Calu3 (cell line): ENCODE measurements at regions not wholly inside any gene's neighbourhood (a gene's known extent, or its start where the extent isn't known, plus 50 kb on each side); places are given as distances from the start of the nearest gene placed in this dataset.

Source experiments
- BruUV-seq: library from RNA; stranded (reverse); fragments of 400-500 nt; replicated peaks from 2 replicates; lab custom pipeline; 2021; lab: Mats Ljungman, UMichigan
- CTCF ChIA-PET: fragments of 300-600 bp; sonication (Branson Sonifier 250); formaldehyde crosslinking; loops from one replicate; lab custom pipeline; 2022; ENCODE audit warnings: antibody characterized with exemption; lab: Charles Lee
- DNase-seq: peaks from one replicate; pipeline ENCODE4 v3.0.0; 2022
- H3K27ac Mint-ChIP-seq: one replicate; pipeline ENCODE4 v1.8.0; 2022; ENCODE audit warnings: mixed read lengths; ENCODE audit not compliant: unreplicated experiment
- H3K27me3 Mint-ChIP-seq: one replicate; pipeline ENCODE4 v1.8.0; 2022; ENCODE audit warnings: mixed read lengths; ENCODE audit not compliant: unreplicated experiment
- H3K36me3 Mint-ChIP-seq: one replicate; pipeline ENCODE4 v1.8.0; 2022; ENCODE audit warnings: mild to moderate bottlenecking, moderate library complexity, mixed read lengths; ENCODE audit not compliant: insufficient read depth, unreplicated experiment
- H3K4me1 Mint-ChIP-seq: one replicate; pipeline ENCODE4 v1.8.0; 2022; ENCODE audit warnings: mild to moderate bottlenecking, low read depth, mixed read lengths; ENCODE audit not compliant: unreplicated experiment
- H3K4me3 Mint-ChIP-seq: one replicate; pipeline ENCODE4 v1.8.0; 2022; ENCODE audit warnings: mild to moderate bottlenecking, low read depth, moderate library complexity, mixed read lengths; ENCODE audit not compliant: unreplicated experiment
- H3K9me3 Mint-ChIP-seq: one replicate; pipeline ENCODE4 v1.8.0; 2022; ENCODE audit warnings: low read depth, mixed read lengths; ENCODE audit not compliant: unreplicated experiment
- intact Hi-C: fragments of 100-400 bp; cut with micrococcal nuclease; formaldehyde crosslinking; loops from one replicate; pipeline ENCODE4 v1.10.0; 2022; ENCODE audit not compliant: unreplicated experiment
- TF ChIP-seq, protein P1 (sequence below): fragments of 200-600 bp; IDR thresholded peaks from one replicate; pipeline ENCODE4 v1.8.0; 2022; ENCODE audit warnings: antibody characterized with exemption; ENCODE audit not compliant: unreplicated experiment

DNA sequence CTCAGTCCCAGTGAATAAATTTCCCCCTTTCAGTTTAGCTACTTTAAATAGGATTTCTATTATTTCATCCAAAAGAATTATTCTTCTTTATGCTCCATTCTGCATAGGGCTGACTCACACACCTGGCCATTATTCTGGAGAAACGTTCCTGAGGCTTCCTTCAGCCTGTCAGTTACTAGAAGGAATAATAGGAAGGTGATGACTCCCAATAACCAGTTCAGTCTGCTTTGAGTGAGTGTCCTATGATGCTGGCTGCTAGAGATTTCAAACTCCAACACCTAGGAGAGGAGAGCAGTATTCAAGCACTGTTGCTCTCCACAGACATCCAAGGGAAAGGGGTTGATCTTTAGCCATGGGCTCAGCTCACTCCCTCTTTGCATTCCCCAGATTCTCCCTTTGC is 117.8 kb downstream of the KCTD12 start:
- H3K4me1 Mint-ChIP-seq: no peaks in the 10 kb centered on the region
- no peaks in the 10 kb centered on the region for H3K27me3 Mint-ChIP-seq
- BruUV-seq: no TSS peak
- CTCF ChIA-PET: no interaction called here
- no peaks in the 10 kb centered on the region for H3K9me3 Mint-ChIP-seq
- DNase-seq: no peak
- intact Hi-C loops: no loop called here
- no peaks in the 10 kb centered on the region for H3K36me3 Mint-ChIP-seq
- H3K27ac Mint-ChIP-seq: no peak overlapping the region
- TF ChIP-seq, protein P1, sequence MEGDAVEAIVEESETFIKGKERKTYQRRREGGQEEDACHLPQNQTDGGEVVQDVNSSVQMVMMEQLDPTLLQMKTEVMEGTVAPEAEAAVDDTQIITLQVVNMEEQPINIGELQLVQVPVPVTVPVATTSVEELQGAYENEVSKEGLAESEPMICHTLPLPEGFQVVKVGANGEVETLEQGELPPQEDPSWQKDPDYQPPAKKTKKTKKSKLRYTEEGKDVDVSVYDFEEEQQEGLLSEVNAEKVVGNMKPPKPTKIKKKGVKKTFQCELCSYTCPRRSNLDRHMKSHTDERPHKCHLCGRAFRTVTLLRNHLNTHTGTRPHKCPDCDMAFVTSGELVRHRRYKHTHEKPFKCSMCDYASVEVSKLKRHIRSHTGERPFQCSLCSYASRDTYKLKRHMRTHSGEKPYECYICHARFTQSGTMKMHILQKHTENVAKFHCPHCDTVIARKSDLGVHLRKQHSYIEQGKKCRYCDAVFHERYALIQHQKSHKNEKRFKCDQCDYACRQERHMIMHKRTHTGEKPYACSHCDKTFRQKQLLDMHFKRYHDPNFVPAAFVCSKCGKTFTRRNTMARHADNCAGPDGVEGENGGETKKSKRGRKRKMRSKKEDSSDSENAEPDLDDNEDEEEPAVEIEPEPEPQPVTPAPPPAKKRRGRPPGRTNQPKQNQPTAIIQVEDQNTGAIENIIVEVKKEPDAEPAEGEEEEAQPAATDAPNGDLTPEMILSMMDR: no peak
- no peak overlapping the region for H3K4me3 Mint-ChIP-seq

DNA sequence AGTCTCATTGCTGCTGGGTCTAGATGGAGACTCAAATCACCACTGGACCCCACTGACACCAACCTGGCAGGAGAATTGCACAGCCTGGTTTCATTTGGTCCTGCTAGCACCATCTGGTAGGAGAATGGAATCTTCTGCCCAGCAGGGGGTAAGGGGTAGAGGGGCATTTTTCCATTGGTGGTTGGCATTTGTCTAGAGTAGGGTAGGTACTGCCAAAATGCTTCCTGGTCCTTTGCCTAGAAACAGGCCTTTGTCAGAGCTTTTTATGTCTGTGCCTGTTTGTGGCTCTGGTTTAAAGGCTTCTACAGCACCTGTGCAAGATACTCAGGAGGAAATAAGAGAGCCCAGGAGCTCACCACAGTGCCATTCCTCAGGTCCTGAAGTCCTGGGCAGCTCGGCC is 121.3 kb downstream of the KCTD12 start:
- no peak overlapping the region for H3K27ac Mint-ChIP-seq
- no peaks in the 10 kb centered on the region for H3K9me3 Mint-ChIP-seq
- CTCF ChIA-PET: no interaction called here
- no peak for DNase-seq
- no peaks in the 10 kb centered on the region for H3K4me1 Mint-ChIP-seq
- intact Hi-C loops: no loop called here
- H3K36me3 Mint-ChIP-seq: no peaks in the 10 kb centered on the region
- TF ChIP-seq, protein P1: no peak
- no peak overlapping the region for H3K4me3 Mint-ChIP-seq
- H3K27me3 Mint-ChIP-seq: no peaks in the 10 kb centered on the region
- no TSS peak for BruUV-seq

DNA sequence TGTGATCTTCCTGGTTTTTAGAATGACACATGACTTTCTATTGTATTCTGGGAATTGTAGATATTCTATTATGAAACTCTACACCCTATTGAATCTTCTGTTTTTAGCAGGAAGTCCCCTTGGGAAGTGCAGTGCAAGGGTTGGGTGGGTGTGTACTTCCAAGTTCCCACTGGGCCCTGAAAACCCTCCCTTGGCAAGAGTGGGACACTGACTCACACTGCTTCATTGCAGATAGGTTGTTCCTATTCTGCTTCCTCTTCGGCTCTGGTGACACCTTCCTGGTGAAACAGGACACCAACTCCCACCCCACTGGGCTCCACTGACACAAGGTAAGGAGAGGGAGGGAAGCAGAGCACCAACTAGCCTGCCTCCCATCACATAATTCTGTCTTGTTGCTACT is 121.8 kb downstream of the KCTD12 start:
- H3K36me3 Mint-ChIP-seq: no peaks in the 10 kb centered on the region
- peak; percentile 1 for DNase-seq
- H3K4me1 Mint-ChIP-seq: no peaks in the 10 kb centered on the region
- intact Hi-C loops: no loop called here
- no peak overlapping the region for H3K27ac Mint-ChIP-seq
- no peaks in the 10 kb centered on the region for H3K9me3 Mint-ChIP-seq
- CTCF ChIA-PET: no interaction called here
- TF ChIP-seq, protein P1: no peak
- no peaks in the 10 kb centered on the region for H3K27me3 Mint-ChIP-seq
- no peak overlapping the region for H3K4me3 Mint-ChIP-seq
- BruUV-seq: no TSS peak

DNA sequence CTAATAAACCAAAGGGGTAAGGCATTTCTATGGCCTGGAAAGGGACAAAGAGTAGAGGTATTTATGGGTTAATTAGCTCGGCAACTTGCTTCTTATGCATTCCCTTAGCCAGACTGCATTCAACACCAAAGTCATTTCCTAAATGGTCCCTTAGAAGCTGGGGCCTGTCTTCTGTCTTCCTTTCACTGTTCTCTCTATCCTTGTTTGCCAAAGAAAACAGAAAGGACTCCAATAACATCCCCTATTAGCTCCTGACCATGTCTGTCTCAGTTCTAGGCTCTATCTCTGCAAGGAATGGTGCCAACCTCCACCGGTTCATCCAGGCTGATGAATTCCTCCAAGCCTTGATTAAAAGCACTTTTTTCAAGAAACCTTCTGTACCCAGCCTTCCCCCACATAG is 123.5 kb downstream of the KCTD12 start:
- intact Hi-C loops: no loop called here
- no TSS peak for BruUV-seq
- Mint-ChIP-seq H3K9me3 (no peaks in the 10 kb centered on the region), H3K27me3 (no peaks in the 10 kb centered on the region), H3K4me3 (no peak overlapping the region), H3K27ac (no peak overlapping the region), H3K4me1 (no peaks in the 10 kb centered on the region), H3K36me3 (no peaks in the 10 kb centered on the region)
- DNase-seq: no peak
- TF ChIP-seq, protein P1: no peak
- CTCF ChIA-PET: no interaction called here
